ENCODE measurements at regions not wholly inside any gene's neighbourhood (a gene's known extent, or its start where the extent isn't known, plus 50 kb on each side); places are given as distances from the start of the nearest gene placed in this dataset.

GRCh38 chr4:174086829-174087799 is 196.4 kb downstream of the FBXO8 start:
- no peak for TF ChIP-seq CTCF (IDR thresholded peaks at IDR 0.05)
- TF ChIP-seq POLR2A (IDR thresholded peaks at IDR 0.05), result no peak
